PC-3 (cell line): ENCODE measurements at regions not wholly inside any gene's neighbourhood (a gene's known extent, or its start where the extent isn't known, plus 50 kb on each side); places are given as distances from the start of the nearest gene placed in this dataset.

ENCODE experiments used
- EZH2phosphoT487 ChIP-seq: fragments of 300-600 bp; sonication (generic); IDR thresholded peaks from 2 replicates; pipeline ENCODE4 v1.6.1; 2018; ENCODE audit warnings: mild to moderate bottlenecking, antibody characterized with exemption, low read length, borderline replicate concordance
- TF ChIP-seq, protein P1 (sequence below): fragments of 300-600 bp; sonication (generic); conservative IDR thresholded peaks from 2 replicates; pipeline ENCODE4 v1.5.1; 2017; ENCODE audit warnings: antibody characterized with exemption, low read depth, mild to moderate bottlenecking, low read length

DNA sequence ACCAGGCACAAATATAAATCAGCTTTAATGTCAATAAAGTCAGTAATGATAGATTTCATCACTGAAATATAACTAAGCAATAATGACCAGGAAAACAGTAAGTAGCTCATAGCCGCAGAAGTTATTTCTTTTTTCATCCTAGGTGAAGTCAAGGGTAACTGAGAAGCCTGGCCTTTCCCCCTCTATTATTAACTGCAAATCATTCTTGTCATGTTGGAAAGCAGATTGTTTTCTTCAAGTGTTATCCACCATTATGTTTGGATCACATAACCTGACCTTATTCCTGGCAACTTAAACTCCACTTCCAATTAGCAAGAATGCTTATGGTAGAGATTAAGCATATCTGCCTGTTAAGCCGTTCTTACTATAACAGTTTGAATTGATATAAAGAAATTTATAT is 603.4 kb upstream of the FOXG1 start:
- TF ChIP-seq, protein P1, sequence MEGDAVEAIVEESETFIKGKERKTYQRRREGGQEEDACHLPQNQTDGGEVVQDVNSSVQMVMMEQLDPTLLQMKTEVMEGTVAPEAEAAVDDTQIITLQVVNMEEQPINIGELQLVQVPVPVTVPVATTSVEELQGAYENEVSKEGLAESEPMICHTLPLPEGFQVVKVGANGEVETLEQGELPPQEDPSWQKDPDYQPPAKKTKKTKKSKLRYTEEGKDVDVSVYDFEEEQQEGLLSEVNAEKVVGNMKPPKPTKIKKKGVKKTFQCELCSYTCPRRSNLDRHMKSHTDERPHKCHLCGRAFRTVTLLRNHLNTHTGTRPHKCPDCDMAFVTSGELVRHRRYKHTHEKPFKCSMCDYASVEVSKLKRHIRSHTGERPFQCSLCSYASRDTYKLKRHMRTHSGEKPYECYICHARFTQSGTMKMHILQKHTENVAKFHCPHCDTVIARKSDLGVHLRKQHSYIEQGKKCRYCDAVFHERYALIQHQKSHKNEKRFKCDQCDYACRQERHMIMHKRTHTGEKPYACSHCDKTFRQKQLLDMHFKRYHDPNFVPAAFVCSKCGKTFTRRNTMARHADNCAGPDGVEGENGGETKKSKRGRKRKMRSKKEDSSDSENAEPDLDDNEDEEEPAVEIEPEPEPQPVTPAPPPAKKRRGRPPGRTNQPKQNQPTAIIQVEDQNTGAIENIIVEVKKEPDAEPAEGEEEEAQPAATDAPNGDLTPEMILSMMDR: no peak
- no peak for TF ChIP-seq EZH2phosphoT487
